Kidney epithelial cell (primary cell): ENCODE measurements at regions not wholly inside any gene's neighbourhood (a gene's known extent, or its start where the extent isn't known, plus 50 kb on each side); places are given as distances from the start of the nearest gene placed in this dataset.

Experiments
- DNase-seq: peaks from one replicate; pipeline ENCODE4 v3.0.0-alpha.2; 2010; ENCODE audit warnings: low read depth
- H3K27me3 ChIP-seq: 2 replicates; pipeline ENCODE4 v1.6.0; 2011; ENCODE audit warnings: low read length; ENCODE audit not compliant: control insufficient read depth, insufficient read depth
- H3K36me3 ChIP-seq: 2 replicates; pipeline ENCODE4 v1.5.1; 2011; ENCODE audit warnings: low read length; ENCODE audit not compliant: control insufficient read depth, insufficient read depth
- H3K4me3 ChIP-seq: 2 replicates; pipeline ENCODE4 v1.5.1; 2011; ENCODE audit warnings: low read depth, mild to moderate bottlenecking, control low read depth, low read length
- TF ChIP-seq, protein P1 (sequence below): IDR thresholded peaks from 2 replicates; pipeline ENCODE4 v1.5.1; 2011; ENCODE audit warnings: mild to moderate bottlenecking, moderate library complexity, low read length, control low read depth, inconsistent platforms; ENCODE audit not compliant: insufficient read depth, poor library complexity, severe bottlenecking

GRCh38 chr19:31503211-31503610 lies 154.0 kb upstream of the TSHZ3 start:
- DNase-seq: no peak
- TF ChIP-seq, protein P1, sequence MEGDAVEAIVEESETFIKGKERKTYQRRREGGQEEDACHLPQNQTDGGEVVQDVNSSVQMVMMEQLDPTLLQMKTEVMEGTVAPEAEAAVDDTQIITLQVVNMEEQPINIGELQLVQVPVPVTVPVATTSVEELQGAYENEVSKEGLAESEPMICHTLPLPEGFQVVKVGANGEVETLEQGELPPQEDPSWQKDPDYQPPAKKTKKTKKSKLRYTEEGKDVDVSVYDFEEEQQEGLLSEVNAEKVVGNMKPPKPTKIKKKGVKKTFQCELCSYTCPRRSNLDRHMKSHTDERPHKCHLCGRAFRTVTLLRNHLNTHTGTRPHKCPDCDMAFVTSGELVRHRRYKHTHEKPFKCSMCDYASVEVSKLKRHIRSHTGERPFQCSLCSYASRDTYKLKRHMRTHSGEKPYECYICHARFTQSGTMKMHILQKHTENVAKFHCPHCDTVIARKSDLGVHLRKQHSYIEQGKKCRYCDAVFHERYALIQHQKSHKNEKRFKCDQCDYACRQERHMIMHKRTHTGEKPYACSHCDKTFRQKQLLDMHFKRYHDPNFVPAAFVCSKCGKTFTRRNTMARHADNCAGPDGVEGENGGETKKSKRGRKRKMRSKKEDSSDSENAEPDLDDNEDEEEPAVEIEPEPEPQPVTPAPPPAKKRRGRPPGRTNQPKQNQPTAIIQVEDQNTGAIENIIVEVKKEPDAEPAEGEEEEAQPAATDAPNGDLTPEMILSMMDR: no peak
- Histone ChIP-seq H3K36me3 (no peaks in the 10 kb centered on the region), H3K27me3 (no peaks in the 10 kb centered on the region), H3K4me3 (no peak overlapping the region)

GRCh38 chr19:31504221-31504620 lies 155.0 kb upstream of the TSHZ3 start:
- no peak for DNase-seq
- TF ChIP-seq, protein P1: no peak

GRCh38 chr19:31505596-31505910 lies 156.3 kb upstream of the TSHZ3 start:
- TF ChIP-seq, protein P1: no peak
- H3K36me3 ChIP-seq: no peaks in the 10 kb centered on the region
- no peak overlapping the region for H3K4me3 ChIP-seq
- H3K27me3 ChIP-seq: no peaks in the 10 kb centered on the region
- no peak for DNase-seq

More at GRCh38 chr19:31504221-31504620, 155.0 kb upstream of the TSHZ3 start:
- H3K27me3 ChIP-seq: no peaks in the 10 kb centered on the region
- H3K4me3 ChIP-seq: no peak overlapping the region
- no peaks in the 10 kb centered on the region for H3K36me3 ChIP-seq

DNA sequence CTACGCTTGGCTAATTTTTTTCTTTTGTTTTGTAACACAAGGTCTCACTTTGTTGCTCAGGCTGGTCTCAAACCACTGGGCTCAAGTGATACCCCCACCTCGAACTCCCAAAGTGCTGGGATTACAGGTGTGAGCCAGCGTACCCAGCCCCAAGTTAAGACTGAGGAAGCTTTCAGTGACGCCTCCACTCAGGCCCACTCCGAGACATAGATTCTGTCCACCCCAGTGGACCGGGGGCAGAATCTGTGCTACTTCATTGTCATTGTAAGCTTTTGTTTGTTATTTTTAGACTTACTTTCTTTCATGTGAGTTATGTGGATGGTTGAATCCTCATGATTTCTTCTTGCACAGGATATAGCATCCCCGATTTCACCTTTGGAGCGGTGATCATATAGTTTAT lies 156.9 kb upstream of the TSHZ3 start:
- Histone ChIP-seq H3K4me3 (no peak overlapping the region), H3K36me3 (no peaks in the 10 kb centered on the region), H3K27me3 (no peaks in the 10 kb centered on the region)
- TF ChIP-seq, protein P1: no peak
- DNase-seq: no peak

GRCh38 chr19:31510635-31511034 lies 161.4 kb upstream of the TSHZ3 start:
- TF ChIP-seq, protein P1: no peak
- DNase-seq: no peak
- Histone ChIP-seq H3K4me3 (no peak overlapping the region), H3K36me3 (no peaks in the 10 kb centered on the region), H3K27me3 (no peaks in the 10 kb centered on the region)

- no peak overlapping the region for H3K4me3 ChIP-seq
- TF ChIP-seq, protein P1: no peak
- no peaks in the 10 kb centered on the region for H3K27me3 ChIP-seq
- no peaks in the 10 kb centered on the region for H3K36me3 ChIP-seq
- DNase-seq: no peak
Observed at GRCh38 chr19:31511098-31511497, 161.9 kb upstream of the TSHZ3 start.
